SKM-1 (cell line): ENCODE measurements at regions not wholly inside any gene's neighbourhood (a gene's known extent, or its start where the extent isn't known, plus 50 kb on each side); places are given as distances from the start of the nearest gene placed in this dataset.

Experiments
- DNase-seq: peaks from one replicate; lab custom pipeline; 2025; ENCODE audit not compliant: unreplicated experiment; lab: John Stamatoyannopoulos, UW

DNA sequence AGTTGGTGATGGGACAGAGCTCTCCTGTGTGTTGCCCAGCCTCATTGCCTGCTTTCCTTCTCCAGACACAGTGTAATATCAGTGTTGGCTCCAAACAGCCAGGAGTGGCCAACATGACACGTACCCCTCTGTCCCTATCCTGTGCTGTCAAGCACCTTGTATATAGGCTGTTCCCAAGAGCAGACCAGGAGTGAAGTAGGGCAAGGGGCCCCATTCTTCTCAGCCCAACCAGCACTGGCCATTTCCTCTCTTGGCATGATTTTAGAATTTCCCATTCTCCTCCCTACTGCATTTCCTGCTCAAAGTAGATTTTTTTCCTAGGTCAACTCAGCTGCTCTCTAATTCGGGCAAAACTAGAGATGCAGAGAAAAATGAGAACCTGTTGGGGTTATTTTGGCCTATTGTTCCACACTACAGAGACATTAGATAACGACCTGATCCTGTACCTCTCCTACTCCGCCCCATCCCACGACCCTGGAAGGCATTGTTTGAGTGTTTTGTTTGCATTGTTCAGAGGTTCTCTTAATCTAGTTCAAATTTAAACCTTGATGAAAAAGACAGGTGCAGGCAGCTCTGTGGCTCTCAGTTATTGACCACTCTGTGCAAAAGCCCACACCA is 95.6 kb downstream of the RASSF10 start:
- DNase-seq = no peak

DNA sequence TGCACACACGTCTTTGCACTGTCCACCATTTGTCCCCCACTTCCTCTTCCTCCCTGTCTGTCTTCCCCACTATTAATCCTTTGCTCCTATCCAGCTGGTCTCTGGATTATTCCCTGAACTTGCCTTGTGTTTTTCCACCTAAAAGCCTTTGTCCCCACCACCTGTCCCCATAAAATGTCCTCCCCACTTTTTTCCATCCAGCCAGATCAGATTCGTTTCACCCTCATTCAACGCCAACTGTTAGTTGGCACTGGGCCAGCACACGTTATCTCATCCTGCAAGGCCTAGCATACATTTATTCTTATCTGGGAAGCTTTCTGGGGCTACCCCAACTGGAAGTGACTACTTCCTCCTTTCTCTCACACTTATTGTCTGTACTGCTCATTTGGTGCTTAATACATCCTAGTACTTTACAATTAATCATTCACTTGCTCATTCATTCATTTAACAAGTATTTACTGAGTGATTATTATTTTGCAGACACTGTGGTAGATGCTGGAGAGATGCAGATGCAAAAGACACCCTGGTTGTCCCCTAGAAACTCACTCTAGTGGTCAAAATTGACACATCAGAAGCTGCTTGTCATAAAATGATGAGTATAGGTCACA is 96.2 kb downstream of the RASSF10 start:
- no peak for DNase-seq

DNA sequence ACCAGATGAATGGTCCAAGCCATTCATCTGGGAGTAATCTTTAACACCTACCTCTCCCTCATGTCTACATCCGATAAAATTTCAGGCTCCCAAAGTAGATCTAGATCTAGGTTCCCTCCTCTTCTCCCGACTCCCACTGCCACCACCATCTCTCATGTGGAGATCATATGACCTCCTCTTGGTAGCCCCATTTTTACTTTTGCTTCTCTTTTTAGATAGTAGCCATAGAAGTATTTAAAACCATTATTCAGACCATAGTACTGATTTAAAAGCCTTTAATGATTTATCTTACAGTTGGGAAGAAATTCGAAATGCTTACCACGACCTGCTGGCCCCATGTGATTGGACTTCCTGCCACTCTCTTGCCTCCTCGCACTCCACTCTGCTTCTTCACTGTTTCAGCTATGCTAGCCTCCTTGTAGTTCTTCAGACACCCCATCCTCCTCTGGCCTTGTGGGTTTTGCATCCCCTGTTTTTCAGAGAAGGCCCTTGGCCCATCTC is 98.5 kb downstream of the RASSF10 start:
- DNase-seq = no peak

DNA sequence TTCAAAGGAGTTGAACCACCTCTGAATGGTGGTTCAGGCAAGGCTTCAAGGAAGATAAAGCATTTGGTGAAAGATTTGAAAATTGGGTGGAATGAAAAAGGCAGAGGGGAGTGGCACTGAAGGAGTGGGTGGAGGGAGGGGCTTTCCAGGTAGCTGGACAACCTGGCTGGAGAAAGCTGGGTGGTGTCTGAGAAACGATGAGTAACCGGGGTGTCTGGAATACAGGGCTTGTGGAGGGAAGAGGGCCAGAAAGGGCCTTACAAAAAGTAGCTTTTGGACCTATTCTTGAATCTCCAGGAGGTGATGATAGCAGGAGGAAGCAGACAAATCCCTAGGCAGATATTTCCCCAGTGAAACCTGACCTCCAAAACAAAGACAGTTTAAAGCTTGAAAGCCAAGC is 99.3 kb downstream of the RASSF10 start:
- no peak for DNase-seq

DNA sequence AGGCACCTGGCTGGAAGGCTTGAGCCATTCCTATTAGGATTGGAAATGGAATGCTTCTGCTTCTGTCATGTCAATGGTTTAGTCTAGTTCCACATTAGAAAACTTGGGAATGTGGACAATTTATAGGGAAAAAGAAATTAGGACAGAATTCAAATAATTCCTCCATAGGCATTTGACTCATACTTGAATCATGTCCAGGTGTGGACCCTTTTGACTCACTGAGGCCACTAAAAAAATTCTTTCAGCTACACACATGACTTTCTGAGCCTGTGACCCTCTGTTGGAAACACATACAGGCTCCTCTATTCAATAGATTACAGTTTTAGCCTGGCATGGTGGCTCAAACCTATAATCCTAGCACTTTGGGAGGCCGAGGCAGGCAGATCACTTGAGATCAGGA is 100.5 kb downstream of the RASSF10 start:
- no peak for DNase-seq

DNA sequence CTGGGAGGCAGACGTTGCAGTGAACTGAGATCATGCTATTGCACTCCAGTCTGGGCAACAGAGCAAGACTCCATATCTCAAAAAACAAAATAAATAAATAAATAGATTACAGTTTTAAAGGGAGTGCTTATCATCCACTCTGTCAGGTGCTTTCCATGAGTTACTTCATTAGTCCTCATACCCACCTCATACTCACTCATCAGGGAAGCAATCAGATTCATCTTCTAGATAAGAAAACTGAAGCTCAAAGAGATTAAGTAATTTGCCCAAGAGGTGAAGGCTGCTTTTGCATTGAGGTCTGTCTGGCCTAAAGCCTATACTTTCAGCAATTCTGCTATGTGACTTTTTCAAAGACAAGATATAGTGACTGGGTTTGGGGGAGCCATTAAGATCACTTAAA is 101.0 kb downstream of the RASSF10 start:
- DNase-seq = no peak

DNA sequence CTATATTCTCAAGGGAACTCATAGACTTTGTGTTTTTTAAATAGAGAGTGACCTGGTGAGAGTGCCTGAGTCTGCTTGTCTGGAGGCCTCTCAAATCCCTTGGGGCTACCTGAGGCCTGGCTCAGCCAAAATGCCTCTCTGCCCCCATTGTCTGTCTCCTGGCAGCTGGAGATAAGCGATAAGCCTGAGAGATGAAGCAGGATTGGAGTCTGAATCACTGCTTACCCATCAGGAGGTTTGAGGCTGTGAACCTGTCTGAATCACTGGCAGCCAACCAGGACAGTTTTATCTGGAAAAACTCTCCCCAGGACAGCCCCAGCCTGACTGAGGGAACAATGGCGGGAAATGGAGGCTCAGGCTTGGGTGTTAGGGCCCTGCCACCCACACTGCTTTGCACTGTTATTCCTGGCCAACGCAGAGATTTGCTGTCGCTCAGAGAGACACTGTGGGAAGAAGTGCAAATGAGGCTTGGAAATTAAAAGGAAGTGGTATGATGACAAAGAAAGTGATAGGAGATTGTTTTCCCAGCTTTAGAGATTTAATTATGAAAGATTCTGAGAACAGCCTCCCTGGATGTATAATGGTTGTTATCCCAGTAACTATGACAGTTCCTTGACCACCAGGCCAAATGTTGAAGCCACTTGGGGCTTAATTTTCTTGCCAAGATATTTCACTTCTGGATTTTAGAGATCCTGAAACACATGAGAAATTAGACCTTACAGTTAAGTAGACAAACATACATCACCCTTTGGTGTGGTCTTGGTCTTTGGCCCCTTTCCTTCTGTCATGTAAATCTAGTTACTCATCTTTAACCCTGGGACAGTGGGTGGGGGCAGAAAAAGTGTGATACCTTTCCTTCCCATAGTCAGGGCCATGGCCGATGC is 102.1 kb downstream of the RASSF10 start:
- DNase-seq = no peak

DNA sequence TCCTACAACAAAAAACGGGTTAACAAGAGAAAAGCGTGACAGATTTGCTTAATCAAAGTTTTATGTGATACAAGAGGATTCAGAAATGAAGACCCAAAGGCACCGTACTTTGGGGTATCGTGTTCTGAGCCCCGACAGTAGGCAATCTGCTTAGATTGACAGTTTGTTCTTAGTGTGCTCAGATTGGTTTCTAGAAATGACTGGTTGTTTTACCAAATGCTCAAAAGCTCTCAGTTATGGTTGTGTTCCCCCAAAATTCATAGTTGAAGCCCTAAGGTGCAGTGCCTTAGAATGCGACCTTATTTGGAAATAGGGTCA is 102.7 kb downstream of the RASSF10 start:
- DNase-seq = no peak

DNA sequence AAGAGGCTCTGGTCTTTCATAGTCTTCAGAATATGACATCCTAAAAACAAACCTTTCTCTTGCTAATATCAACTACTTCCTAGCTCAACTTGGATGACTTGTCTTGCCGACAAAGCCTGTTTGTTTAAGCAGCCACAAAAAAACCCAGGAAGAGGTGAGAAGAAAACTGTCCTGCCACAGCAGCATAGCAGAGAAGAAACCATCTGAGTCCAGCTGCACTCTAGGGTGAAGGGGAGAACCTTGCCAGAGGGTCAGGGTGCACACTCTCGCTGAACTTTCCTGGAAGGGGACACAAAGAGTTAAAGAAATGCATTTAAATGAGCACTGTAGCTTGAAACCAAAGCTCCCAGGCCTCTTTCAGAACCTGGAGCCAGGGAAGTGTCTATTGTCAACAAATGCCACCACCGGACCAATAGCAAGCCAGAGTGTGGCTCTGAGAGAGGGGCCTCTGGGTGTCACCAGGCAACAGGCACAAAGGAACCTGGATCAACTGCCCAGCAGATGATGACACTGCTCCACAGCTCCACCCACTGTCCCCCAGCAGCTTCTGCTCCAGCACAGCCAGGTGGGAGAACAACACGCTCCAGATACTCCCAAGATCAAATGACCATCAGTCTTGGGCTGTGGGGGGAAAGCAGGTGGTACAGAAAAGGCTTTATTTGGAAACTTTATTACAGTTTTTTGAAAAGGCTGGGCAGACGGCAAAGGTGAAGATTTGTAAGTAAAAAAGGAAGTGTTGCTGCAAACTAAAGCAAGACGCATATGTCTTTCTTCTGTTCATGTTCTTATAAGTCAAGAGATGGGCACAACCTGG is 105.7 kb downstream of the RASSF10 start:
- DNase-seq = peak; percentile 18

DNA sequence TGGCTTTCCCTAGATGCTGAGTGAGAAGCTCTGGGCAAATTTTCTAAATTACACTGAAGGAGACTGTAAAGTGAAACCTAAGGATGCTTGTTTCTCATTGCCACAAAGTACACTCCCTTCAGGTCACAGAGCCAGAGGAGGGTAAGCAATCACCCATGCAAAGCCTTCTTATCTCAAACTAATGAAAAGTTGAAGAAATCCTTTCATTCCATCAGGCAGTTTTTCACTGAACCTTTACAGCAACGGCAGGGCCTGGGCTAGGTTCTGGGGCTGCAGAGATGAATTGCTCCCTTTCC is 106.2 kb downstream of the RASSF10 start:
- DNase-seq = no peak

DNA sequence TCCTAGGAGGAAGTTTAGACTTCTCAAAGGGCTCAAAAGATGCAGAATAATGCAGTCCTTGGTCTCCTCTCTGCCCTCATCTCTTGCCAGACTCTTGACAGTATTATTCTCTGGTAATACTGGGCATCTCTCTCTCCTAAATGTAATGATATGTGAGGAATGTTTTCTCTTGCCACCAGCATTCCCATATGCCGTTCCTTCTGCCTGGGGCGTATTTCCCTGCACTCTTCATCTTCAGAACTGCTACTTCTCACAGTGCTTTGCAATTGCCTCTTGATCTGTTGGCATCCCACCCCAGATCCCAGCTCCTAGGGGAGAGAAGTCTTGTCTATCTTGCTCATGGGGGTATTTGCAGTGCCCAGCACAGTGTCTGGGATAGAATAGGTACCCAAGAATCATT is 107.4 kb downstream of the RASSF10 start:
- no peak for DNase-seq

DNA sequence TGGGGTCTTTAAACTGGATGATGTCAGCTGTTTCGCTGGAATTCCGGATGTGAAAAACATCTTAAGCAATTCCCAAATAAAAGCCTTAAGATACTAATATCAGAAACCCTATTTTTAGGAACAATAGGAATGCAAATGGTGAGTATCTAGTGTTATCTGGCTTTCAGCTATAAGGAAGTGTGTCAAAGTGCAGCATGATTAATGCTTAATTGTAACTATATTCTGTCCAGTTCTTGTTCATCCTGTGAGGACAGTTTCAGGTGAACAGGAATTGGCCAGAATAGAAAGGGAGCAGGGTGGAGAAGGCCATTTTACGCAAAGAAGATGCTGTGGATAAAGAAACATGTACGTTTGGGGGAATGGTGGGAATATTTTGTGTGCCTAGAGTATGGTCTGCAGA is 108.2 kb downstream of the RASSF10 start:
- DNase-seq = no peak

DNA sequence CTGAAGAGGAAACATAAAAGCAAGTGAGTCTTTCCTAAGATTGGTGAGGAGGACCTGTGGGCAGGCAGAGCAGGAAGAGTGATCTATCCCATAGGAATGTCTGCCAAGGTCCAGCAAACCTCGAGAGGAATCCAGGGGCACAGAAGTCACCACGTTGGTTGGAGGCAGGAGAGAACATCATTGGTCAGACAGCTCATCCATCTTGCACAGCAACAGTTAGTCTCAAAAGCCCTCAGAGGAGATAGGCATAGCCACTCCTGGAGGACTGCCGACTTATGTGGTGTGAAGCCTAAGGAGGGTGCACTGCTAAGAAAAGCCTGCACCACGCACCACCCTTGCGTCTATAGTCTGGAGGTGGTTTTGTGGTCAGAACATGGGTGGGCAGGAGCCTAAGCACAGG is 109.1 kb downstream of the RASSF10 start:
- no peak for DNase-seq

DNA sequence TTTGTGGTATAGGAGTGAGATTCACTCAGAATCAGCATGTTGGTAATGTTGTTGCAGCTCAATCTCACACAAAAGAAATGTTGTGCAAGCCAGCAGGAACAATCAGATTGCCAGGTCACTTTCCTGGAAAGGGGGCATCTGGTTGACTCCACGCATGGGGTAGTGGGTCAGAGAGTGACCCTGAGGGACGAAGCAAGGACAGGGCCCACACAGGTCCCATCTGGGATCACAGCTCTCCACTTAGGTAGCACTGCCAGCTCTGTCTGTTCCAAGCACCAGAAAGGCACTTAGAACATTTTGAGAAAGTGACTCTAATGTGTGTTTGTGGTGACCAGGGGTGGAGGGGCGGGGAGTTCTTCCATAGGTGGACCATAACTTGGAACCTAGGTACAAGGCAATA is 109.5 kb downstream of the RASSF10 start:
- no peak for DNase-seq

DNA sequence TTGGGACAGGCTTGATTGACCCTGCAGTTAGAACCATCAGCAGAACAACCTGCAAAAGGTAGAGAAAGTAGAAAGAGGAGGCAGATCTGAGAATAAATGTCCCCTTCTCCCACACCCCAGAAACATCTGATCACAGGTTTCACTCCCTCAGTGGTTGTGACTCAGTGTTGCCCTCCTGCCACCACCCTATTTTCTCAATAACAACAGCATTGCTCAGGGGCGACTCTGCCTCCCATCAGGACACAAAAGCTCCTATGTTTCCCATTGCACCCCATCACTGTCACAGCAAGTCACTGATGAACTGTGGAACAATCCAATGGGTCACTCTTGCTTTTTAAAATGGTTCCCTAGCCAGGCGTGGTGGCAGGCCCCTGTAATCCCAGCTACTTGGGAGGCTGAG is 110.2 kb downstream of the RASSF10 start:
- no peak for DNase-seq

DNA sequence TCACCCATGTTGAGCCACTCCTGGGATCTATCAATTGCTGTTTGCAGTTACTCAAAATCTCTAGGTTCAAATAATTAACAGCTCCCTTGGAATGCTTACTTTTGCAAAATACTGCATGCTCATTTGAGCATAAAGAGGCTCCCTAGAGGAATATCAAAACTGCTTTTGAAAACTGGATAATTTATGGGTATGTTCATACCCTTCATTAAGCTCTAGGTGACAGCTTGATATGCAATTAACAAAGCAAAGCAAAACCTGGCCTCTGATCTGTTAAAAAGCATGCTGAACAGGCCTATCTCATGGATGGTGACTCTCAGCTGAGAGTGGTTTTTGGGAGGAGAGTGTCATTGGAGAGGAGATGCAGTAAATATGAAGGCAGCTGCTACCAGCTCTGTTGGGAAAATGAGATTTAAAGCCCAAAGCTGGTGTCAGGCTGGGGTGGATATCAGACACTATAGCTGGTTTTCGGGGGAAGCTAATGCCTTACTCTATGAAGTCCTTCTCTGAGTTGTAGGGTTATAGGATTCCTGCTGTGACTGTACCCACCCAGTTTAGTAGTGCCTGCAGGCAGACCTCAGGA is 110.9 kb downstream of the RASSF10 start:
- no peak for DNase-seq

DNA sequence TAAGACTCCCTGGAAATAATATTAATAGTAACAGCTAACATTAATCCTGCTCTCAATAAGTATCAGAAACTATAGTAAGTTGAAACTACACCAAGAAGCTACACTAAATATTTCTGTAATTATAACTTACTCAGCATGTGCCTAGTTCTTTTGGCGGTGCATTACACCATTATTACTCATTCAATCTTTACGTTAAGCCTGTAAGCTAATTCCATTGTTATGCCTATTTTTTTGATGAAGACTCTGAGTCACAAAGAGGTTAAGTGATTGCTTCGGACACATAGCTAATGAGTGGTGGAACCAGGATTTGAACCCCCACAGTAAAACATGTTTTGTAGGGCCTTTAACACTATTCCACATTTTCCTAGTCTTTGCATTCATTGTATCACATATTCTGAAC is 111.6 kb downstream of the RASSF10 start:
- DNase-seq = no peak

DNA sequence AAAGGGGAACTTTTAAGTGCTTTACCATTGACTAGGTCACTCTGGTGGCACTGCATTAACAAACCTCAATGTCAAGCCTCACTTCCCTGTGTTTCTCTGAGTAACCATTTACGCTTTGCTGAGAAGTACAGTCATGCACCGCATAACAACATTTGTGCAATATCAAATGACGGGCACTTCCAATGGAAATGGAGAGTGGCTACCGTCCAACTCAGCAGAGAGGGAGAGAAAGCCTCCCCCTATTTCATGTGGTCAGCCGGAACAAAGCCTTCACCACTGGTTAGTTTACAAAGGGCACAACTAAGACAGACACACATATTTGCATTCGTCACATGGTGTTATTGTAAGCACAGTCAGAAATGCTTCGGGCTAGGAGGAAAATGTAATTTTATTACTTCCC is 117.3 kb downstream of the RASSF10 start:
- no peak for DNase-seq

DNA sequence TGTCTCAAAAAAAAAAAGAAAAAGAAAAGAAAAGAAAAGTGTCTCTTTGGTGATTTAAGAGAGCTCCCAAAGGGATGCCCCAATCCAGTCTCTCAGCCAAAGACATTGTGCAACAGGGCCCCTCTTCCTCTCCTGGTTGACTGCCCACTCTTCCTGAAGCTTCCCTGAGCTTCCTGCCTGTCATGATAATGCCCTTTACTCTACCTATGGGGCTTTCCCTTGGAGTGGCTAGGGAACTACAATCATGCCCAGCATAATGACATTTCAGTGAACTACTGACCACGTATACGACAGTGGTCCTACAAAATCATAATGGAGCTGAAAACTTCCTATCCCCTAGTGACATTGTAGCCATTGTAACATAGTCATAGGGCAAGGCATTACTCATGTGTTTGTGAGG is 118.0 kb downstream of the RASSF10 start:
- DNase-seq = no peak

DNA sequence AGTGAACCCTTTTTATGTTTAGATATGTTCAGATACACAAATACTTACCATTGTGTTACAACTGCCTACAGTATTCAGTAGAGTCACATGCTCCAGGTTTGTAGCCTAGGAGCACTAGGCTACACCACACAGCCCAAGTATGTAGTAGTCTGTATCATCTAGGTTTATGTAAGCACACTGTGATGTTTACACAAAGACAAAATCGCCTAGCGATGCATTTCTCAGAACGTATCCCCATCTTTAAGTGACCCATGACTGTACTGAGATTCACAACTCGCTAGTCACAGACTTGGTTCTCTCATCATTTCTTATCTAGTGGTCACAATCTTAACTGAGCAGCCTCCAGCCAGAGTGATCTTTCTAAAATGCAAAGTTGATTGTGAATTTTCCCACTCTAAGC is 119.2 kb downstream of the RASSF10 start:
- no peak for DNase-seq

DNA sequence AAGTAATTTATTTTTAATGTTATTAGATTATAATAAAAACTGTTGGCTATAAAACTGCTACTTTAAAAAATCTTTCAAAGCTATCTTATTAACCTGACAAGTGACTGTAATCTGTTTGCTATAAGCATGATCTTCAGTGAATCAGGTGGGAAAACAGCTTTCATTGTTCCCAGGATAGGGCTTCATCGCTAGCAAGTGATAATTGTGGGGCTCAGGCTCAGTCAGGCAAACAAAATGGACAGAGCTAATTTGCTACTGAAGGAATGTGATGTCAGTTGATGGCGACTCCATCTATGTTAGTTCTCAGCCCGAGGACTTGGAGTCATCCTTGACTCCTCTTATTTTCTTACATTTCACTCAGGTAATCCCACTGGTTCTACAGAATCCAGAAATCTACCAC is 125.0 kb downstream of the RASSF10 start:
- no peak for DNase-seq
